GM12891 (cell line): ENCODE measurements at regions not wholly inside any gene's neighbourhood (a gene's known extent, or its start where the extent isn't known, plus 50 kb on each side); places are given as distances from the start of the nearest gene placed in this dataset.

Experiments
- POLR2A ChIP-seq: IDR thresholded peaks from 2 replicates; pipeline ENCODE4 v1.6.1; 2011; ENCODE audit warnings: low read depth, low read length, control low read depth
- POLR2AphosphoS5 ChIP-seq: IDR thresholded peaks from 2 replicates; pipeline ENCODE4 v1.6.1; 2011; ENCODE audit warnings: low read depth, low read length, control low read depth
- SPI1 ChIP-seq: IDR thresholded peaks from 2 replicates; pipeline ENCODE4 v1.6.1; 2011; ENCODE audit warnings: low read depth, low read length, control low read depth
- TAF1 ChIP-seq: IDR thresholded peaks from 2 replicates; pipeline ENCODE4 v1.6.1; 2011; ENCODE audit warnings: low read depth, low read length, control low read depth

DNA sequence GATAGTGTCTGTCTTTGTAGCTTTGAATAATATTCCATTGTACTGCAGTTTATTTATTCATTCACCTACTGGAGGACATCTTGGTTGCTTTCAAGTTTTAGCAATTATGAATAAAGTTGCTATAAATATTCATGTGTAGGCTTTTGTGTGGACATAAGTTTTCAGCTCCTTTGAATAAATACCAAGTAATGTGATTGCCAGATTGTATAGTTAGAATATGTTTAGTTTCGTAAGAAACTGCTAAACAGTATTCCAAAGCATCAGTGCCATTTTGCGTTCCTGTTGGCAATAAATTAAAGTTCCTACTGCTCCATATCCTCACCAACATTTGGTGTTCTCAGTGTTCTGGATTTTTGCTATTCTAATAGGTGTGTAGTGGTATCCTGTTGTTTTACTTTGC lies 311.7 kb upstream of the FMN2 start:
- TF ChIP-seq POLR2A: no peak
- no peak for TF ChIP-seq TAF1
- TF ChIP-seq POLR2AphosphoS5: no peak
- TF ChIP-seq SPI1: no peak
